ENCODE measurements at regions not wholly inside any gene's neighbourhood (a gene's known extent, or its start where the extent isn't known, plus 50 kb on each side); places are given as distances from the start of the nearest gene placed in this dataset.

GRCh38 chr17:34154961-34155730 lies 99.9 kb upstream of the CCL2 start:
- no peak for TF ChIP-seq CTCF (IDR thresholded peaks at IDR 0.05)
- TF ChIP-seq POLR2A (IDR thresholded peaks at IDR 0.05) = no peak
